ENCODE measurements at regions not wholly inside any gene's neighbourhood (a gene's known extent, or its start where the extent isn't known, plus 50 kb on each side); places are given as distances from the start of the nearest gene placed in this dataset.
"Not testable (repeated sequence)": the region's sequence is repeated elsewhere in the genome, so short reads cannot be mapped to it uniquely, and the experiment has no call there.

- Mint-ChIP-seq H3K36me3 (no peaks in the 10 kb centered on the region), H3K27me3 (no peaks in the 10 kb centered on the region), H3K9me3 (ENCODE audit: low read depth) (no peaks in the 10 kb centered on the region), H3K4me3 (no peak overlapping the region), H3K4me1 (no peaks in the 10 kb centered on the region), H3K27ac (no peak overlapping the region)
- ATAC-seq = no peak
- CTCF ChIA-PET = no interaction called here
- DNase-seq = no peak
These were observed 204.3 kb downstream of the SOX2 start for GRCh38 chr3:181916013-181916412.

- ATAC-seq = no peak
These were observed 205.3 kb downstream of the SOX2 start for GRCh38 chr3:181917027-181917426.

GRCh38 chr3:181919375-181919774, 207.7 kb downstream of the SOX2 start:
- CTCF ChIA-PET = no interaction called here
- H3K4me1 Mint-ChIP-seq = no peaks in the 10 kb centered on the region

More at GRCh38 chr3:181917027-181917426, 205.3 kb downstream of the SOX2 start:
- no peaks in the 10 kb centered on the region for H3K9me3 Mint-ChIP-seq (ENCODE audit: low read depth)
- H3K36me3 Mint-ChIP-seq = no peaks in the 10 kb centered on the region
- no peaks in the 10 kb centered on the region for H3K27me3 Mint-ChIP-seq
- no peak for DNase-seq
- H3K4me3 Mint-ChIP-seq = no peak overlapping the region
- no peaks in the 10 kb centered on the region for H3K4me1 Mint-ChIP-seq
- CTCF ChIA-PET = no interaction called here
- no peak overlapping the region for H3K27ac Mint-ChIP-seq

GRCh38 chr3:181920409-181920808, 208.7 kb downstream of the SOX2 start:
- no peak for ATAC-seq
- no peaks in the 10 kb centered on the region for H3K27me3 Mint-ChIP-seq
- no peaks in the 10 kb centered on the region for H3K9me3 Mint-ChIP-seq (ENCODE audit: low read depth)
- CTCF ChIA-PET = no interaction called here
- H3K4me3 Mint-ChIP-seq = no peak overlapping the region
- H3K27ac Mint-ChIP-seq = no peak overlapping the region
- H3K4me1 Mint-ChIP-seq = no peaks in the 10 kb centered on the region
- H3K36me3 Mint-ChIP-seq = no peaks in the 10 kb centered on the region
- DNase-seq = no peak

More at GRCh38 chr3:181919375-181919774, 207.7 kb downstream of the SOX2 start:
- no peak overlapping the region for H3K27ac Mint-ChIP-seq
- DNase-seq = no peak
- ATAC-seq = no peak
- H3K36me3 Mint-ChIP-seq = no peaks in the 10 kb centered on the region
- H3K9me3 Mint-ChIP-seq (ENCODE audit: low read depth) = no peaks in the 10 kb centered on the region
- H3K27me3 Mint-ChIP-seq = no peaks in the 10 kb centered on the region
- no peak overlapping the region for H3K4me3 Mint-ChIP-seq

GRCh38 chr3:181921220-181921619, 209.5 kb downstream of the SOX2 start:
- H3K9me3 Mint-ChIP-seq (ENCODE audit: low read depth) = no peaks in the 10 kb centered on the region
- H3K4me3 Mint-ChIP-seq = no peak overlapping the region
- CTCF ChIA-PET = no interaction called here
- H3K27me3 Mint-ChIP-seq = no peaks in the 10 kb centered on the region
- ATAC-seq (no peak), DNase-seq (no peak)
- no peaks in the 10 kb centered on the region for H3K4me1 Mint-ChIP-seq
- no peak overlapping the region for H3K27ac Mint-ChIP-seq
- no peaks in the 10 kb centered on the region for H3K36me3 Mint-ChIP-seq

GRCh38 chr3:181925841-181926240, 214.1 kb downstream of the SOX2 start:
- CTCF ChIA-PET; ATAC-seq; H3K27me3 Mint-ChIP-seq; H3K4me1 Mint-ChIP-seq; H3K4me3 Mint-ChIP-seq; DNase-seq; H3K36me3 Mint-ChIP-seq; H3K27ac Mint-ChIP-seq; H3K9me3 Mint-ChIP-seq (ENCODE audit: low read depth): not testable (repeated sequence)

GRCh38 chr3:181929501-181929900, 217.8 kb downstream of the SOX2 start:
- Mint-ChIP-seq H3K36me3 (no peaks in the 10 kb centered on the region), H3K27ac (no peak overlapping the region), H3K4me3 (no peak overlapping the region), H3K4me1 (no peaks in the 10 kb centered on the region), H3K27me3 (no peaks in the 10 kb centered on the region), H3K9me3 (ENCODE audit: low read depth) (peaks cover 3% of the 10 kb centered on the region)
- ATAC-seq = no peak
- no peak for DNase-seq
- CTCF ChIA-PET = no interaction called here

- no peaks in the 10 kb centered on the region for H3K36me3 Mint-ChIP-seq
- H3K4me1 Mint-ChIP-seq = no peaks in the 10 kb centered on the region
- ATAC-seq (no peak), DNase-seq (no peak)
- CTCF ChIA-PET = no interaction called here
- H3K9me3 Mint-ChIP-seq (ENCODE audit: low read depth) = peaks cover 3% of the 10 kb centered on the region
- H3K27ac Mint-ChIP-seq = no peak overlapping the region
- no peak overlapping the region for H3K4me3 Mint-ChIP-seq
- no peaks in the 10 kb centered on the region for H3K27me3 Mint-ChIP-seq
These were observed 218.4 kb downstream of the SOX2 start for GRCh38 chr3:181930105-181930504.

- H3K9me3 Mint-ChIP-seq (ENCODE audit: low read depth) = peaks cover 3% of the 10 kb centered on the region
- no peaks in the 10 kb centered on the region for H3K36me3 Mint-ChIP-seq
- no peak for ATAC-seq
- H3K4me1 Mint-ChIP-seq = no peaks in the 10 kb centered on the region
- CTCF ChIA-PET = no interaction called here
- no peaks in the 10 kb centered on the region for H3K27me3 Mint-ChIP-seq
- no peak overlapping the region for H3K27ac Mint-ChIP-seq
- no peak overlapping the region for H3K4me3 Mint-ChIP-seq
- no peak for DNase-seq
These were observed 220.3 kb downstream of the SOX2 start for GRCh38 chr3:181932039-181932438.

- H3K9me3 Mint-ChIP-seq (ENCODE audit: low read depth) = peaks cover 3% of the 10 kb centered on the region
- no peak overlapping the region for H3K4me3 Mint-ChIP-seq
- ATAC-seq (no peak), DNase-seq (no peak)
- no peak overlapping the region for H3K27ac Mint-ChIP-seq
- no peaks in the 10 kb centered on the region for H3K4me1 Mint-ChIP-seq
- H3K36me3 Mint-ChIP-seq = no peaks in the 10 kb centered on the region
- H3K27me3 Mint-ChIP-seq = no peaks in the 10 kb centered on the region
- CTCF ChIA-PET = no interaction called here
These were observed 221.4 kb downstream of the SOX2 start for GRCh38 chr3:181933052-181933618.

- H3K27me3 Mint-ChIP-seq = no peaks in the 10 kb centered on the region
- no peak overlapping the region for H3K4me3 Mint-ChIP-seq
- H3K27ac Mint-ChIP-seq = no peak overlapping the region
- H3K4me1 Mint-ChIP-seq = no peaks in the 10 kb centered on the region
- no peaks in the 10 kb centered on the region for H3K36me3 Mint-ChIP-seq
- no peak for ATAC-seq
- CTCF ChIA-PET = no interaction called here
- H3K9me3 Mint-ChIP-seq (ENCODE audit: low read depth) = no peaks in the 10 kb centered on the region
- no peak for DNase-seq
These were observed 224.2 kb downstream of the SOX2 start for GRCh38 chr3:181935915-181936314.

- CTCF ChIA-PET = no interaction called here
- Mint-ChIP-seq H3K36me3 (no peaks in the 10 kb centered on the region), H3K4me3 (no peak overlapping the region), H3K27ac (no peak overlapping the region), H3K9me3 (ENCODE audit: low read depth) (no peaks in the 10 kb centered on the region), H3K4me1 (no peaks in the 10 kb centered on the region), H3K27me3 (no peaks in the 10 kb centered on the region)
- ATAC-seq = no peak
- no peak for DNase-seq
These were observed 225.0 kb downstream of the SOX2 start for GRCh38 chr3:181936774-181937173.

- DNase-seq; H3K27me3 Mint-ChIP-seq; CTCF ChIA-PET; H3K4me3 Mint-ChIP-seq; H3K9me3 Mint-ChIP-seq (ENCODE audit: low read depth); H3K4me1 Mint-ChIP-seq; ATAC-seq; H3K36me3 Mint-ChIP-seq; H3K27ac Mint-ChIP-seq: not testable (repeated sequence)
These were observed 226.9 kb downstream of the SOX2 start for GRCh38 chr3:181938580-181938979.

- H3K27me3 Mint-ChIP-seq = no peaks in the 10 kb centered on the region
- ATAC-seq (no peak), DNase-seq (no peak)
- no peak overlapping the region for H3K4me3 Mint-ChIP-seq
- no peaks in the 10 kb centered on the region for H3K9me3 Mint-ChIP-seq (ENCODE audit: low read depth)
- H3K4me1 Mint-ChIP-seq = no peaks in the 10 kb centered on the region
- no peaks in the 10 kb centered on the region for H3K36me3 Mint-ChIP-seq
- H3K27ac Mint-ChIP-seq = no peak overlapping the region
- CTCF ChIA-PET = no interaction called here
These were observed 229.0 kb downstream of the SOX2 start for GRCh38 chr3:181940703-181941102.

- Mint-ChIP-seq H3K36me3 (no peaks in the 10 kb centered on the region), H3K4me3 (no peak overlapping the region), H3K9me3 (ENCODE audit: low read depth) (no peaks in the 10 kb centered on the region), H3K4me1 (no peaks in the 10 kb centered on the region), H3K27me3 (no peaks in the 10 kb centered on the region), H3K27ac (no peak overlapping the region)
- ATAC-seq (no peak), DNase-seq (no peak)
- CTCF ChIA-PET = no interaction called here
These were observed 229.5 kb downstream of the SOX2 start for GRCh38 chr3:181941250-181941649.
